Kidney epithelial cell (primary cell): ENCODE measurements at regions not wholly inside any gene's neighbourhood (a gene's known extent, or its start where the extent isn't known, plus 50 kb on each side); places are given as distances from the start of the nearest gene placed in this dataset.

Source experiments
- DNase-seq: peaks from one replicate; pipeline ENCODE4 v3.0.0-alpha.2; 2010; ENCODE audit warnings: low read depth
- H3K27me3 ChIP-seq: 2 replicates; pipeline ENCODE4 v1.6.0; 2011; ENCODE audit warnings: low read length; ENCODE audit not compliant: control insufficient read depth, insufficient read depth
- H3K36me3 ChIP-seq: 2 replicates; pipeline ENCODE4 v1.5.1; 2011; ENCODE audit warnings: low read length; ENCODE audit not compliant: control insufficient read depth, insufficient read depth
- H3K4me3 ChIP-seq: 2 replicates; pipeline ENCODE4 v1.5.1; 2011; ENCODE audit warnings: low read depth, mild to moderate bottlenecking, control low read depth, low read length
- TF ChIP-seq, protein P1 (sequence below): IDR thresholded peaks from 2 replicates; pipeline ENCODE4 v1.5.1; 2011; ENCODE audit warnings: mild to moderate bottlenecking, moderate library complexity, low read length, control low read depth, inconsistent platforms; ENCODE audit not compliant: insufficient read depth, poor library complexity, severe bottlenecking

DNA sequence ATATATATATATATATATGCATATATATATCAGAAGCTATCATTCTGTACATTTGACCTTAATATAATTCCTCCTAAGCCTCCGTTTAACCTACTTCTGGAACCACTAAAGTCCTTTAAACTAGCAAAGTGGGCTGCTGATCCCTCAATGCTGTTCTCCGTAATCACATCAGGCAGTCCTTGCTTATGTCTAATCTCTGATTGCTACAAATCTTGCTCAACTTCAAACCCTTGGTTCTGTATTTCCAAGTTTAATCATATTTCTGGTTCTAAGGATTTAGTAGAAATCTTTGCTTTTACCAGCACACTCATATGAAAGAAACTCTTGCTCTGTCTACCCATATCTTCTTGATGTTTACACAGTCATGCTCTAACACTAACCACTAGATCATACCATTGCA is 91.5 kb upstream of the GALNT13 start:
- no peak overlapping the region for H3K4me3 ChIP-seq
- no peak for DNase-seq
- TF ChIP-seq, protein P1, sequence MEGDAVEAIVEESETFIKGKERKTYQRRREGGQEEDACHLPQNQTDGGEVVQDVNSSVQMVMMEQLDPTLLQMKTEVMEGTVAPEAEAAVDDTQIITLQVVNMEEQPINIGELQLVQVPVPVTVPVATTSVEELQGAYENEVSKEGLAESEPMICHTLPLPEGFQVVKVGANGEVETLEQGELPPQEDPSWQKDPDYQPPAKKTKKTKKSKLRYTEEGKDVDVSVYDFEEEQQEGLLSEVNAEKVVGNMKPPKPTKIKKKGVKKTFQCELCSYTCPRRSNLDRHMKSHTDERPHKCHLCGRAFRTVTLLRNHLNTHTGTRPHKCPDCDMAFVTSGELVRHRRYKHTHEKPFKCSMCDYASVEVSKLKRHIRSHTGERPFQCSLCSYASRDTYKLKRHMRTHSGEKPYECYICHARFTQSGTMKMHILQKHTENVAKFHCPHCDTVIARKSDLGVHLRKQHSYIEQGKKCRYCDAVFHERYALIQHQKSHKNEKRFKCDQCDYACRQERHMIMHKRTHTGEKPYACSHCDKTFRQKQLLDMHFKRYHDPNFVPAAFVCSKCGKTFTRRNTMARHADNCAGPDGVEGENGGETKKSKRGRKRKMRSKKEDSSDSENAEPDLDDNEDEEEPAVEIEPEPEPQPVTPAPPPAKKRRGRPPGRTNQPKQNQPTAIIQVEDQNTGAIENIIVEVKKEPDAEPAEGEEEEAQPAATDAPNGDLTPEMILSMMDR: no peak
- H3K27me3 ChIP-seq: no peaks in the 10 kb centered on the region
- no peaks in the 10 kb centered on the region for H3K36me3 ChIP-seq

DNA sequence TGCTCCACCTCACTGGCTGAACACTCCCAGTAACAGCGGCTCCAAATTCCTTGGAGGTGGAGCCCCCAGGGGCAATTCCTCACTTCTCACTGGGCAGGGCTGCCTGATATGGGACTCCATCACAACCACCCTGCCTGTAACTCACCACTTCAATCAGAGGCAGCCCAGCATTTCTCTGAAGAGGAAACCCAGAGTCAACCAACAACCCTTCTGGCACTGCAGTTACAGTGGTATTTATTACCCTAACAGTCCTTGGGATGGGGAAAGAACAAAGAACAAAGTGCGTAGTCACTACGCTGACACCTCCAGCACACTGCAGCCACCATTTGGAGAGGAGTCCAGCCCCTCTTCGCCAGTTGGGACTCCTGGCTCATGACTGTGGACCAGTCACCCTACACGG is 85.7 kb upstream of the GALNT13 start:
- Histone ChIP-seq H3K36me3 (no peaks in the 10 kb centered on the region), H3K27me3 (no peaks in the 10 kb centered on the region), H3K4me3 (no peak overlapping the region)
- no peak for DNase-seq
- TF ChIP-seq, protein P1: no peak

DNA sequence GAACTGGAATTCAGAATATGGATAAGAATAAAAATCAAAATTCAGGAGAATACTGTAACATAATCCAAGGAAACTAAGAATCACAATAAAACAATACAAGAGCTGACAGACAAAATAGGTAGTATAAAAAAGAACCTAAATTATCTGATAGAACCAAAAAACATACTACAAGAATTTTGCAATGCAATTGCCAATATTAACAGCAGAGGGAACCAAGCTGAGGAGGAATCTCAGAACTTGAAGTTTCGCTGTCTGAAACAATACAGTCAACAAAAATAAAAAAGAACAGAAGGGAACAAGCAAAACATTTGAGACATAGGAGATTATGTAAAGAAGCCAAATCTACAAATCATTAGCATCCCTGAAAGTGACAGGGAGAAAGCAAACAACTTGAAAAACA is 84.1 kb upstream of the GALNT13 start:
- H3K36me3 ChIP-seq: no peaks in the 10 kb centered on the region
- H3K4me3 ChIP-seq: no peak overlapping the region
- H3K27me3 ChIP-seq: no peaks in the 10 kb centered on the region
- no peak for DNase-seq
- TF ChIP-seq, protein P1: no peak

DNA sequence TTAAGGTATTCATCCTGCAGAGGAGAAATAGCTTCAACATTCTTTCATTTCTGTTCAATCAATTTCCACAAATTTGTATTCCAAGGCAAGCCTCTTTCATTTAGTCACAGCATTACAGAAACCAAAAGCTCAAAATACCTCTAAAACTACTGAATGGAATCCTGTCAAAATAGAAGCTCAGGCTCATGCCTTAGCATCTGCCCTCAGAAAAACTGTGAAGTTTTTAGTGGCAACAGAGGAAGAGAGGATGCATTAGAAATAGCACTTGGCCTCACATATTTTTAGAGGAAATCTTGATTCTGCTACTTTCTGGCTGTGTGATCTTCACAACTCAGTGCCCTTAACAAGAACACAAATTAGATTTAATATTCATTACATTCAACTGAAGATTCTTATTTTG is 69.1 kb upstream of the GALNT13 start:
- no peaks in the 10 kb centered on the region for H3K36me3 ChIP-seq
- no peak for DNase-seq
- no peak overlapping the region for H3K4me3 ChIP-seq
- H3K27me3 ChIP-seq: no peaks in the 10 kb centered on the region
- TF ChIP-seq, protein P1: no peak

DNA sequence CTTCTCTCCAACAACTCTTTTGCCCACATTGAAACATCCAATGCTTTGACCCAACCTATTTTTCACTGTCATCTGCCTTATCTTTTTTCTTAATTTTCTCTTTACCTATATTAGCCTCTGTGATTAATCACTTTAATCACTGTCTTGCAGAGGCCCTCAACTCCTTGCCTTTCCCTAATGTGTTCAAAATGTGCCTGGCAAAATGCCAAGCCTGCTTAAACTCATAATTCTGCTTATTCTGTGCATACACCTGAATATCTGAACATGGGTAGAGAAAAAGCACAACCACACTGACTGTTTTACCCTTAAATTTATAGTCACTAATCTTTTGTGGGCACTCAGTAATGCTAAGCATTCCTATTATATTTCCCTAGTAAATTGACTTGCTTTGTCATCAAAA is 63.0 kb upstream of the GALNT13 start:
- DNase-seq: no peak
- TF ChIP-seq, protein P1: no peak
- H3K36me3 ChIP-seq: no peaks in the 10 kb centered on the region
- H3K4me3 ChIP-seq: no peak overlapping the region
- no peaks in the 10 kb centered on the region for H3K27me3 ChIP-seq

DNA sequence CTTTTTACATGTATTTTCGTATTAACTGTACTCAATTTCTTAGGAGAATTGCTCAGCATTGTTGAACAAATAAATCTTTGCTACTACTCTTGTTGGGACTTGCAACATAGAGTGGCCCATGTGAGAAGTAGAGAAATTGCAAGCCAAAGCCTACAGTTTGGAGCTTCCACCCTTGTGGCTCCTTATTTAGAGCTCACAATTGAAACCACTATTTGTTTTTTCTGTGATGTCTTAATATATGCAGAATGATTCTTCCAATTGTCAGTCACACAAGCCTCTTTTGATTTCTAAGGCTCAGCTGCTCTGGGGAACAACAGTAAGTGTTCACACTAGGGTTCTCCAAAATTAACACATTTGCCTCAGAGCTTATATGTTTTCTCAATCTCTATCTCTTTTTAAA is 60.2 kb upstream of the GALNT13 start:
- DNase-seq: no peak
- TF ChIP-seq, protein P1: no peak
- Histone ChIP-seq H3K27me3 (no peaks in the 10 kb centered on the region), H3K4me3 (no peak overlapping the region), H3K36me3 (no peaks in the 10 kb centered on the region)
